ENCODE measurements at regions not wholly inside any gene's neighbourhood (a gene's known extent, or its start where the extent isn't known, plus 50 kb on each side); places are given as distances from the start of the nearest gene placed in this dataset.
"Not testable (repeated sequence)": the region's sequence is repeated elsewhere in the genome, so short reads cannot be mapped to it uniquely, and the experiment has no call there.

- Mint-ChIP-seq H3K4me1 (ENCODE audit: low read depth) (no peaks in the 10 kb centered on the region), H3K9me3 (no peaks in the 10 kb centered on the region), H3K4me3 (no peak overlapping the region), H3K27me3 (ENCODE audit: low read depth) (no peaks in the 10 kb centered on the region), H3K27ac (no peak overlapping the region), H3K36me3 (ENCODE audit: low read depth) (no peaks in the 10 kb centered on the region)
- no peak for DNase-seq (ENCODE audit: low spot score)
Measured at GRCh38 chr7:65503434-65504152, 129.9 kb downstream of the ZNF92 start.

GRCh38 chr7:65504504-65505319, 131.1 kb downstream of the ZNF92 start:
- H3K4me3 Mint-ChIP-seq; H3K36me3 Mint-ChIP-seq (ENCODE audit: low read depth); H3K27ac Mint-ChIP-seq; H3K27me3 Mint-ChIP-seq (ENCODE audit: low read depth); H3K9me3 Mint-ChIP-seq; H3K4me1 Mint-ChIP-seq (ENCODE audit: low read depth); DNase-seq (ENCODE audit: low spot score): not testable (repeated sequence)

- not testable (repeated sequence) for H3K36me3 Mint-ChIP-seq (ENCODE audit: low read depth); H3K27me3 Mint-ChIP-seq (ENCODE audit: low read depth); H3K27ac Mint-ChIP-seq; H3K4me3 Mint-ChIP-seq; H3K9me3 Mint-ChIP-seq; H3K4me1 Mint-ChIP-seq (ENCODE audit: low read depth); DNase-seq (ENCODE audit: low spot score)
Measured at GRCh38 chr7:65505320-65505633, 131.6 kb downstream of the ZNF92 start.

GRCh38 chr7:65508581-65509367, 135.1 kb downstream of the ZNF92 start:
- H3K4me3 Mint-ChIP-seq; H3K27ac Mint-ChIP-seq; H3K4me1 Mint-ChIP-seq (ENCODE audit: low read depth); H3K36me3 Mint-ChIP-seq (ENCODE audit: low read depth); H3K9me3 Mint-ChIP-seq; DNase-seq (ENCODE audit: low spot score): not testable (repeated sequence)
- H3K27me3 Mint-ChIP-seq (ENCODE audit: low read depth), result peaks cover 23% of the 10 kb centered on the region

GRCh38 chr7:65509368-65510186, 135.9 kb downstream of the ZNF92 start:
- Mint-ChIP-seq H3K4me3 (peak overlapping the region; percentile 59), H3K27ac (no peak overlapping the region), H3K9me3 (no peaks in the 10 kb centered on the region), H3K27me3 (ENCODE audit: low read depth) (peaks cover 25% of the 10 kb centered on the region), H3K4me1 (ENCODE audit: low read depth) (no peaks in the 10 kb centered on the region), H3K36me3 (ENCODE audit: low read depth) (no peaks in the 10 kb centered on the region)
- DNase-seq (ENCODE audit: low spot score), result no peak

- H3K27ac Mint-ChIP-seq; H3K4me1 Mint-ChIP-seq (ENCODE audit: low read depth); H3K36me3 Mint-ChIP-seq (ENCODE audit: low read depth); H3K9me3 Mint-ChIP-seq; DNase-seq (ENCODE audit: low spot score): not testable (repeated sequence)
- H3K4me3 Mint-ChIP-seq, result peak overlapping the region; percentile 59
- H3K27me3 Mint-ChIP-seq (ENCODE audit: low read depth), result peaks cover 25% of the 10 kb centered on the region
Measured at GRCh38 chr7:65510187-65510538, 136.5 kb downstream of the ZNF92 start.

- H3K4me1 Mint-ChIP-seq (ENCODE audit: low read depth); H3K9me3 Mint-ChIP-seq; H3K27ac Mint-ChIP-seq; H3K4me3 Mint-ChIP-seq; H3K36me3 Mint-ChIP-seq (ENCODE audit: low read depth); DNase-seq (ENCODE audit: low spot score); H3K27me3 Mint-ChIP-seq (ENCODE audit: low read depth): not testable (repeated sequence)
Measured at GRCh38 chr7:65519751-65520150, 146.1 kb downstream of the ZNF92 start.

- DNase-seq (ENCODE audit: low spot score); H3K27me3 Mint-ChIP-seq (ENCODE audit: low read depth); H3K4me3 Mint-ChIP-seq; H3K9me3 Mint-ChIP-seq; H3K4me1 Mint-ChIP-seq (ENCODE audit: low read depth); H3K27ac Mint-ChIP-seq; H3K36me3 Mint-ChIP-seq (ENCODE audit: low read depth): not testable (repeated sequence)
Measured at GRCh38 chr7:65545465-65546161, 172.0 kb downstream of the ZNF92 start.

- H3K27me3 Mint-ChIP-seq (ENCODE audit: low read depth); H3K27ac Mint-ChIP-seq; H3K36me3 Mint-ChIP-seq (ENCODE audit: low read depth); H3K4me3 Mint-ChIP-seq; H3K9me3 Mint-ChIP-seq; H3K4me1 Mint-ChIP-seq (ENCODE audit: low read depth); DNase-seq (ENCODE audit: low spot score): not testable (repeated sequence)
Measured at GRCh38 chr7:65549589-65550443, 176.2 kb downstream of the ZNF92 start.

- H3K27ac Mint-ChIP-seq; H3K4me3 Mint-ChIP-seq; H3K4me1 Mint-ChIP-seq (ENCODE audit: low read depth); DNase-seq (ENCODE audit: low spot score); H3K9me3 Mint-ChIP-seq; H3K27me3 Mint-ChIP-seq (ENCODE audit: low read depth); H3K36me3 Mint-ChIP-seq (ENCODE audit: low read depth): not testable (repeated sequence)
Measured at GRCh38 chr7:65550444-65550809, 176.8 kb downstream of the ZNF92 start.

GRCh38 chr7:65551042-65551441, 177.4 kb downstream of the ZNF92 start:
- H3K9me3 Mint-ChIP-seq; H3K36me3 Mint-ChIP-seq (ENCODE audit: low read depth); H3K4me3 Mint-ChIP-seq; H3K27ac Mint-ChIP-seq; H3K4me1 Mint-ChIP-seq (ENCODE audit: low read depth); H3K27me3 Mint-ChIP-seq (ENCODE audit: low read depth); DNase-seq (ENCODE audit: low spot score): not testable (repeated sequence)

- not testable (repeated sequence) for H3K36me3 Mint-ChIP-seq (ENCODE audit: low read depth); H3K27me3 Mint-ChIP-seq (ENCODE audit: low read depth)
Measured at GRCh38 chr7:65554553-65555476, 181.2 kb downstream of the ZNF92 start.

More at GRCh38 chr7:65554553-65555476, 181.2 kb downstream of the ZNF92 start:
- not testable (repeated sequence) for H3K4me1 Mint-ChIP-seq (ENCODE audit: low read depth); H3K4me3 Mint-ChIP-seq; H3K9me3 Mint-ChIP-seq; H3K27ac Mint-ChIP-seq; DNase-seq (ENCODE audit: low spot score)

All from T-helper 2 cell treated with Interferon-gamma antibody and Interleukin-4, amounts not matched to agents 5 μg/mL and 100 μg/mL, for 36 hours (primary cell).